DOHH2 (cell line): ENCODE measurements at regions not wholly inside any gene's neighbourhood (a gene's known extent, or its start where the extent isn't known, plus 50 kb on each side); places are given as distances from the start of the nearest gene placed in this dataset.

Experiments used
- H3F3A ChIP-seq: fragments of 200-600 bp; sonication (generic), shearing (Covaris generic); 2 replicates; pipeline ENCODE4 v1.6.0; 2016; ENCODE audit warnings: antibody characterized with exemption, mild to moderate bottlenecking; ENCODE audit not compliant: control insufficient read depth, insufficient read depth
- H3K27ac ChIP-seq: fragments of 200-600 bp; sonication (generic); 2 replicates; pipeline ENCODE4 v1.5.1; 2014; ENCODE audit warnings: low read depth, mild to moderate bottlenecking, low read length, moderate library complexity
- H3K27me3 ChIP-seq: fragments of 200-600 bp; sonication (generic); 2 replicates; pipeline ENCODE4 v1.6.1; 2014; ENCODE audit warnings: mild to moderate bottlenecking, low read length, mixed read lengths; ENCODE audit not compliant: control insufficient read depth
- H3K36me3 ChIP-seq: fragments of 200-600 bp; sonication (generic); 2 replicates; pipeline ENCODE4 v1.6.1; 2014; ENCODE audit warnings: mild to moderate bottlenecking, low read length, moderate library complexity, mixed read lengths; ENCODE audit not compliant: control insufficient read depth
- H3K4me1 ChIP-seq: fragments of 200-600 bp; sonication (generic); 2 replicates; pipeline ENCODE4 v1.6.1; 2014; ENCODE audit warnings: mild to moderate bottlenecking, low read length, mixed read lengths; ENCODE audit not compliant: control insufficient read depth
- H3K4me2 ChIP-seq: fragments of 200-600 bp; sonication (generic); 2 replicates; pipeline ENCODE4 v1.6.0; 2014; ENCODE audit warnings: mild to moderate bottlenecking, low read length, moderate library complexity
- H3K4me3 ChIP-seq: fragments of 200-600 bp; sonication (generic); 2 replicates; pipeline ENCODE4 v1.5.1; 2014; ENCODE audit warnings: mild to moderate bottlenecking, low read length, mixed read lengths
- H3K79me2 ChIP-seq: fragments of 200-600 bp; sonication (generic); 2 replicates; pipeline ENCODE4 v1.6.1; 2014; ENCODE audit warnings: mild to moderate bottlenecking, low read length, mixed read lengths; ENCODE audit not compliant: control insufficient read depth
- H3K9me2 ChIP-seq: fragments of 200-600 bp; sonication (generic); replicated peaks from 2 replicates; pipeline ENCODE4 v1.6.1; 2014; ENCODE audit warnings: mild to moderate bottlenecking, low read length, mixed read lengths; ENCODE audit not compliant: control insufficient read depth
- H3K9me3 ChIP-seq: fragments of 200-600 bp; sonication (generic); 2 replicates; pipeline ENCODE4 v1.6.1; 2014; ENCODE audit warnings: antibody characterized with exemption, low read length, mixed read lengths; ENCODE audit not compliant: control insufficient read depth, insufficient read depth
- H4K20me1 ChIP-seq: fragments of 200-600 bp; sonication (generic); 2 replicates; pipeline ENCODE4 v1.6.0; 2014; ENCODE audit warnings: low read depth, mild to moderate bottlenecking, antibody characterized with exemption, low read length, moderate library complexity; ENCODE audit not compliant: control insufficient read depth, insufficient read depth
- EZH2phosphoT487 ChIP-seq: fragments of 200-600 bp; sonication (generic); IDR thresholded peaks from 2 replicates; pipeline ENCODE4 v1.6.1; 2017; ENCODE audit warnings: borderline replicate concordance, mild to moderate bottlenecking, antibody characterized with exemption, low read length, moderate library complexity, mixed read lengths
- TF ChIP-seq, protein P1 (sequence below): fragments of 200-600 bp; sonication (generic); IDR thresholded peaks from one replicate; pipeline ENCODE4 v1.5.1; 2014; ENCODE audit warnings: antibody characterized with exemption, mild to moderate bottlenecking, low read depth, low read length; ENCODE audit not compliant: poor library complexity, severe bottlenecking

DNA sequence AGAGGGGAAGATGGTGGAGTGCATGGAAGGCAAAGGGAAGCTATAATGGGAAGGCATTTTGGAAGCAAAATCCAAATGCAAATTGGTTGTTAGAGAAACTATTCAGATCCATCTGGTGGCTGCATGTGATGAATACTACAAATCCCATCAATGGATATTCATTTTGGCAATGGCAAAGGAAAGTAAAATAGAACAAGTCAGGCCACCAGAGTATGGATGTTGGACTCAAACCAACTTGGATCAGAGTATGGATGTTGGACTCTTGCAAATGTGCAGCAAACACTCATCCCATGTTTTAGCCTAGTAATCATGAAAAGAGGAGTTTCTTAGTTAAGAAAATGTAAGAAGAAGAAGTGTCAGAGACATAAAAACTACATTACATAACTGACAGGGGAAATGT lies 289.6 kb upstream of the DAB1 start:
- no peak for TF ChIP-seq EZH2phosphoT487
- TF ChIP-seq, protein P1, sequence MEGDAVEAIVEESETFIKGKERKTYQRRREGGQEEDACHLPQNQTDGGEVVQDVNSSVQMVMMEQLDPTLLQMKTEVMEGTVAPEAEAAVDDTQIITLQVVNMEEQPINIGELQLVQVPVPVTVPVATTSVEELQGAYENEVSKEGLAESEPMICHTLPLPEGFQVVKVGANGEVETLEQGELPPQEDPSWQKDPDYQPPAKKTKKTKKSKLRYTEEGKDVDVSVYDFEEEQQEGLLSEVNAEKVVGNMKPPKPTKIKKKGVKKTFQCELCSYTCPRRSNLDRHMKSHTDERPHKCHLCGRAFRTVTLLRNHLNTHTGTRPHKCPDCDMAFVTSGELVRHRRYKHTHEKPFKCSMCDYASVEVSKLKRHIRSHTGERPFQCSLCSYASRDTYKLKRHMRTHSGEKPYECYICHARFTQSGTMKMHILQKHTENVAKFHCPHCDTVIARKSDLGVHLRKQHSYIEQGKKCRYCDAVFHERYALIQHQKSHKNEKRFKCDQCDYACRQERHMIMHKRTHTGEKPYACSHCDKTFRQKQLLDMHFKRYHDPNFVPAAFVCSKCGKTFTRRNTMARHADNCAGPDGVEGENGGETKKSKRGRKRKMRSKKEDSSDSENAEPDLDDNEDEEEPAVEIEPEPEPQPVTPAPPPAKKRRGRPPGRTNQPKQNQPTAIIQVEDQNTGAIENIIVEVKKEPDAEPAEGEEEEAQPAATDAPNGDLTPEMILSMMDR: no peak
- Histone ChIP-seq H3K9me2 (no peaks in the 10 kb centered on the region), H3K4me2 (no peak overlapping the region), H3F3A (no peaks in the 10 kb centered on the region), H3K4me1 (no peaks in the 10 kb centered on the region), H3K27me3 (no peaks in the 10 kb centered on the region), H3K4me3 (no peak overlapping the region), H3K9me3 (no peaks in the 10 kb centered on the region), H3K79me2 (no peaks in the 10 kb centered on the region), H4K20me1 (no peaks in the 10 kb centered on the region), H3K27ac (no peak overlapping the region), H3K36me3 (no peaks in the 10 kb centered on the region)

DNA sequence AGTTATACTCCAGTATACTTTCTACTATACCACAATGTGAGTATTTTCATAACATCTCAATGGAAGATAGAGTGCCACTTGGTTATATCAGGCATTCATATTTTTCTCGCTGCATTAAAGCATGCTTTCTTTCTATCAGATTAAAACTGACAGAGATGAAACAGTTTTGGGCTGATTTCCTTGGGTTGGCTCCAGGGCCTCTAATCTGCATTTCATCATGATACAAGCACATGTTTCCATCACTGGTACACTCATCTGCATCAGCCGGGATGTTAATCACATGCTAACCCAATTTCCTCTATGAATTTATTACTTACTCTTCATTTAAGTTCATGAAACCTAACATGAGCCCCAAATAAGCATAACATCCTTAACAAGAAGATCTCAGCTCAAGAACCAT lies 289.0 kb upstream of the DAB1 start:
- H3K4me2 ChIP-seq: no peak overlapping the region
- H3K27ac ChIP-seq: no peak overlapping the region
- H3F3A ChIP-seq: no peaks in the 10 kb centered on the region
- H4K20me1 ChIP-seq: no peaks in the 10 kb centered on the region
- no peaks in the 10 kb centered on the region for H3K27me3 ChIP-seq
- H3K4me1 ChIP-seq: no peaks in the 10 kb centered on the region
- TF ChIP-seq, protein P1: no peak
- no peak for TF ChIP-seq EZH2phosphoT487
- no peaks in the 10 kb centered on the region for H3K79me2 ChIP-seq
- no peak overlapping the region for H3K4me3 ChIP-seq
- H3K9me3 ChIP-seq: no peaks in the 10 kb centered on the region
- H3K36me3 ChIP-seq: no peaks in the 10 kb centered on the region
- H3K9me2 ChIP-seq: no peaks in the 10 kb centered on the region

DNA sequence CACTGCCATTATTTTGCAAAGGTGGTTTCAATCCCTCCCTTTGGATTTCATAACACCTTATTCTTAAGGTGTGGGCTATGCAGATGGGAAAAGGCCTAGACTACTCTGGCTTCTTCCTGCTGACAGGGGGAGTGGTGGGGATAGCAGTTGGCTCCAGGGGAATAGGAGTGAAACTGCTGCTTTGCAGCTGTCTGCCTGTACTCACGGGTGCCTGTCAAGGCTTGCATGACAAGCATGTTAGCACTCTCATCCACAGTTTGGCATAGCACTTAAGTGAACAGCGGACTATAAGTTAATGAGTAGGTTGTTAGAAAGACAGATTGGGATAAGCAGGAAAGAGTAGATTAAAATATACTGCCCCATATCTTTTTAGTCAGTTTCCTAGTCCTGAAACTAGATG lies 287.5 kb upstream of the DAB1 start:
- Histone ChIP-seq H3F3A (no peaks in the 10 kb centered on the region), H3K79me2 (no peaks in the 10 kb centered on the region), H3K4me2 (no peak overlapping the region), H3K9me3 (no peaks in the 10 kb centered on the region), H3K36me3 (no peaks in the 10 kb centered on the region), H3K27ac (no peak overlapping the region), H3K4me3 (no peak overlapping the region), H3K27me3 (no peaks in the 10 kb centered on the region), H3K4me1 (no peaks in the 10 kb centered on the region), H3K9me2 (no peaks in the 10 kb centered on the region), H4K20me1 (no peaks in the 10 kb centered on the region)
- no peak for TF ChIP-seq EZH2phosphoT487
- TF ChIP-seq, protein P1: no peak

DNA sequence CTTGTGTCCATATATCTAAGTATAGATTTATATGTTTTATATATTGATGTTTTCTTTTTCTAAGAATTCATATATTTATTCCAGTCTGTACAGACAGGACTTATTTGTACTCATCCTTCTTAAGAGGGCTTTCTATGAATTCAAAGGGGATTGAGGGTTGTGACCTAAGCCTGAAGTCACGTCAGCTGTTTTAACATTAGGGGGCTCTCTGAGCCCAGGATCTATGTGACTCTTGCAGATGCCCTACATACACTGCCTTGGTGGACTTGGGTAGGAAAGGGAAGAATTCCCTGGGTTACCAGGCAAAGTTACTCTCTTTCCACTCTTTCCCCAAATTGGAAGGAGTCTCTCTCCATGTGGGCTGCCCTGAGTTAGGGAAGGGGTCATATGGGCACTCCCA lies 283.8 kb upstream of the DAB1 start:
- Histone ChIP-seq H3K36me3 (no peaks in the 10 kb centered on the region), H3K79me2 (no peaks in the 10 kb centered on the region), H4K20me1 (no peaks in the 10 kb centered on the region), H3K27me3 (no peaks in the 10 kb centered on the region), H3K4me2 (no peak overlapping the region), H3K27ac (no peak overlapping the region), H3F3A (no peaks in the 10 kb centered on the region), H3K9me2 (no peaks in the 10 kb centered on the region), H3K9me3 (no peaks in the 10 kb centered on the region), H3K4me1 (no peaks in the 10 kb centered on the region), H3K4me3 (no peak overlapping the region)
- TF ChIP-seq, protein P1: no peak
- no peak for TF ChIP-seq EZH2phosphoT487
